GM18870 (cell line): ENCODE measurements at regions not wholly inside any gene's neighbourhood (a gene's known extent, or its start where the extent isn't known, plus 50 kb on each side); places are given as distances from the start of the nearest gene placed in this dataset.
"Not testable (repeated sequence)": the region's sequence is repeated elsewhere in the genome, so short reads cannot be mapped to it uniquely, and the experiment has no call there.

Experiments used
- ATAC-seq: cut with Tn5 transposase; IDR thresholded peaks from one replicate; pipeline ENCODE4 v1.9.1; 2021; ENCODE audit warnings: moderate library complexity; ENCODE audit not compliant: unreplicated experiment

DNA sequence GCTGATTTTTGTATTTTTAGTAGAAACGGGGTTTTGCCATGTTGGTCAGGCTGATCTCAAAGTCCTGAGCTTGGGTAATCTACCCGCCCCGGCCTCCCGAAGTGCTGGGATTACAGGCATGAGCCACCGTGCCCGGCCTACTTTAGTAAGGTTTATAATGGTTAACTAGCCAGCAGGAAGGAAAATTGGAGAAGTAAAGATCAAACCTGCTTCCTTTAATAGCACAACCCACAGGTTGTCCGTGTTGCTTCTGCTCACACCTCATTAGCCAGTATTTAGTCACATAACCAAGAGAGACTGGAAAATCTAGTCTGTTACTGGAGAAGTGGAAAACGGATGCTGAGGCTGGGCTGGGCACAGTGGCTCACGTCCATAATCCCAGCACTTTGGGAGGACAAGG lies 51.9 kb upstream of the TBL1XR1 start:
- ATAC-seq = no peak

DNA sequence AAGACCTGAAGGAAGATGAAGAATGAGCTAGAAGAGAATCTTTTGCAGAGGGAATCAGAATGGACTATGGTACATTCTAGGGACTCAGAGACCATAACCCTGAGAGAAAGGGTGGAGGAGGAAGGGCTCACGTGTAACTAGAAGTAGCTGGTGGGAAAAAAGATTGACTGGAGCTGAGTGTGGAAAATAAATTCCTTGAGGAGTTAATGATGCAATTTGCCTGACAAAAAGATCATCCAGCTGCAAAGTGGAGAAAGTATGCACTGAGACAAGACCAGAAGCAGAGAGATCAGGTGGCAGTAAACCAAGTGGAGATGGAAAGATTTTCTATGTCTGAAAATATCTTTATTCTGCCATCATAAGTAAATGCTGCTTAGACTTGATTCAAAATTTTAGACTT lies 52.9 kb upstream of the TBL1XR1 start:
- no peak for ATAC-seq

DNA sequence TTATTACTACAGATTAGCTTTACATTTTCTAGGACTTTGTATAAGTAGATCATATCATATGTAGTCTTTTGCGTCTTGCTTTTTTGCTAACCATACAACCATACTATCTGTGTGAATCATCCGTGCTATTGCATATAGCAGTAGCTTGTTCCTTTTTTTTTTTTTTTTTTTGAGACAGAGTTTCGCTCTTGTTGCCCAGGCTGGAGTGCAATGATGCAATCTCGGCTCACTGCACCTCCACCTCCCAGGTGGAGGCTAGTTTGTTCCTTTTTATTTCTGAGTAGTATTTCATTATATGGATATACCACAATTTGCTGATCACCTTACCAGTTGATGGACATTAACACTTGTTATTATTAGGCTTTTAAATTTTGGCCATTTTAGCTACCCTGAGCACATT lies 54.5 kb upstream of the TBL1XR1 start:
- peak; percentile 44 for ATAC-seq

GRCh38 chr3:177257006-177257405 lies 59.7 kb upstream of the TBL1XR1 start:
- ATAC-seq = no peak

DNA sequence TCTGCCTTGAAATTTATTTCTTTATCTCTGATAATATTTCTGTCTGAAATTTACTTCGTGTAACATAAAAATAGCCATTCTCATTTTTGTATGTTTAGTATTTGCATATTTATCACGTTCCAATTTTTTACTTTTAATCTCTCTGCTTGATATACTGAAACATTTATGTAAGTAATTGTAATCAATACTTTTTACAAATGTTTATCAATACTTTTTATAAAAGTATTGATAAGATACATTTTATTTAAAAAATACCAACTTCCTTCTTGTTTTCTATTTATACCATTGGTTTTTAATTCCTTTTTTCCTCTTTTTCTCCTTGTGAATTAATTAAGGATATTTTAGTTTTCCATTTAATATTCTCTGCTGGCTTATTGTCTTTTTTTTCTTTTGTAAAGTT lies 60.3 kb upstream of the TBL1XR1 start:
- ATAC-seq = no peak

DNA sequence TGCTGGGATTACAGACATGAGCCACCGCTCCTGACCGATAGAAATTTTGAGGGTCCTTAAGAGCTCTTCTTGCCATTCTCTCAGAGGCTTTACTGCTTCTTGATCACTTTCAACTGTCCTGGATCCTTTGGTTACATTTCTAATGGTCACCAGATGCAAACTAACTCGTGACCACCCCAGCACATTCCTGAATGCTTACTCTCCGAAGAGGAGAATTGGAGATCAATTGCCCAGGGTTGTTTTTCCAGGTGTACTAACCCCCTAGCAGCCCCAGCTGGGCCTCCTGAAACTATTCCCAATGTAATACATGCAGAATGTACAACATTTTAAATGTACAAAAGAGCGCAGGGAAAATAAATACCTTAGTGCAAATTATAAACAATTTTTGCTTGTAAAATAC lies 65.1 kb upstream of the TBL1XR1 start:
- ATAC-seq = no peak

DNA sequence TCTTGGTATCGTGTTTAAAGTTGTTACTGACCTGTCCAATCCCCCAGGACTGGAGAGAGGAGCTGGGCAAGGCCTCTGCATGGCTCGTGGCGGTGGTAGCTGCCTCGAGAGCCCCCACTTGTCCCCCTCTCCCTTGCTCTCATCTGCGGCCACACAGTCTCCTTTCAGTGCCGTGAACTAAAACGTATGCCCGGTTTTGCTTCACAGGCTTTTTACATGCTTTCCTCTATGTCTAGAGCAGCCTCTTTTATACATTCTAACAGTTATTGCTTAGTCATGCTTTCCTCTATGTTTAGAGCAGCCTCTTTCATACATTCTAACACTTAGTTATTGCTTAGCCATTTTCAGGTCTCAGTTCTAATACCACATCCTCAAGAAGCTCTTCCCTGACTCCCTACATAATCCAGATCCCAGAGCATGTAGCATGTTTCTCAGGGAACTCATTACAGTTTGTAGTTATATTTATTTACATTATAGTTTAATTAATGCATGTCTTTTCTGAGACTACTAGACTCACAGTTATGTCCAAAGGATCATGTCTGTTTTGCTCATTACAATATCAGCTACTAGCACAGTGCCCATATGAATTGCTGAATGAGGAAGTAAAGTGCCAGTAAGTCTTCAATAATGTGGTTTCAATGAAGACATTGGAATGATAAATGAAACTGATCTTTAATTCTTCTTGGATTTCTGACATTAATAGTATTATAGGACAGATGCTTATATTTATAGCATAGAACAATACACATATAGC lies 66.5 kb upstream of the TBL1XR1 start:
- peak; percentile 83 for ATAC-seq

DNA sequence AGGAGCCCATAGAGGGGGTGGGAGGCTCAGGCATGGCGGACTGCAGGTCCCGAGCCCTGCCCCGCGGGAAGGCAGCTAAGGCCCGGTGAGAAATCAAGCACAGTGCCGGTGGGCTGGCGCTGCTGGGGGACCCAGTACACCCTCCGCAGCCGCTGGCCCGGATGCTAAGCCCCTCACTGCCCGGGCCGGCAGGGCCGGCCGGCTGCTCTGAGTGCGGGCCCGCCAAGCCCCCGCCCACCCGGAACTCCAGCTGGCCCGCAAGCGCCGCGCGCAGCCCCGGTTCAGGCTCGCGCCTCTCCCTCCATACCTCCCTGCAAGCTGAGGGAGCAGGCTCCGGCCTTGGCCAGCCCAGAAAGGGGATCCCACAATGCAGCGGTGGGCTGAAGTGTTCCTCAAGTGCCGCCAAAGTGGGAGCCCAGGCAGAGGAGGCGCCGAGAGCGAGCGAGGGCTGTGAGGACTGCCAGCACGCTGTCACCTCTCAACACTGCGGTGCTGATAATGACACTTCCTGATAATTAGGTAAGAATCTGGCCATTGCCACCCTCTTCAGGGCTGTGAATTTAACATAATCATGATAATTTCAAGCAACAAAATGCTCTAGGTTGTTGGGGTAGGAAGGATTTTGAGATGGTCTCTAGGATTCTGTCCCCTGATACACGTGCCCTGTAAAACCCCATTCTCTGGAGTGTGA lies 74.7 kb upstream of the TBL1XR1 start:
- not testable (repeated sequence) for ATAC-seq

- no peak for ATAC-seq
Measured at GRCh38 chr3:177278016-177278415, 80.7 kb upstream of the TBL1XR1 start.

GRCh38 chr3:177279118-177279815 lies 82.0 kb upstream of the TBL1XR1 start:
- ATAC-seq = no peak

DNA sequence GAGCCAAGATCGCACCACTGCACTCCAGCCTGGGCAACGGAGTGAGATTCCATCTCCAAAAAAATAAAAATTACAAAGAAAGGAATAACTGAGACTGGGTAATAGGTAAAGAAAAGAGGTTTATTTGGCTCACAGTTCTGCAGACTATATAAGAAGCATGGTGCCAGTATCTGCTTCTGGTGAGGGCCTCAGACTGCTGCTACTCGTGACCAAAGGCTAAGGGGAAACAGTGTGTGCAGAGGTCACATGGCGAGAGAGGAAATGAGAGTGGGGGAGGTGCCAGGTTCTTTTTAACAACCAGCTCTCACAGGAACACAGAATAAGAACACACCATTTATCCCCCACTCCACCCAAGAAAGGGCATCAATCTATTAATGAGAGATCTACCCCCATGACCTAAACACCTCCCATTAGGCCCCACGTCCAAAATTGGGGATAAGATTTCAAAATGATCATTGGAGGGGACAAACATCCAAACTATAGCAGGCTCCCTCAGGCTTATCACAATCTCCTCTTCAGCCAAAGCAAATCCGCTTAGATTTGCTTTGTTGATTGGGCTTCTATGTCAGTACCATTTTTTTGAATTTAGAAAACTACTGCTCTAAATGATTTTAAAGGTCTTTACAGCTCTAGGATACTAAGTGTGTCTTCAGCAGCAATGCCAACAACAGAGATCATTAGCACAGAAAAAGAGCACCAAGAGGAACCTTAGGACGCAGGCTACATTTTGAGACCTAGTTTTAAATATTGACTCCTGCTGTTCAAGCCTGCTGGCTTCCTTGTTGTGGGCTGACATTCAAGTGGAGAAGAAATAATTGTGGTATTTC lies 84.2 kb upstream of the TBL1XR1 start:
- no peak for ATAC-seq

DNA sequence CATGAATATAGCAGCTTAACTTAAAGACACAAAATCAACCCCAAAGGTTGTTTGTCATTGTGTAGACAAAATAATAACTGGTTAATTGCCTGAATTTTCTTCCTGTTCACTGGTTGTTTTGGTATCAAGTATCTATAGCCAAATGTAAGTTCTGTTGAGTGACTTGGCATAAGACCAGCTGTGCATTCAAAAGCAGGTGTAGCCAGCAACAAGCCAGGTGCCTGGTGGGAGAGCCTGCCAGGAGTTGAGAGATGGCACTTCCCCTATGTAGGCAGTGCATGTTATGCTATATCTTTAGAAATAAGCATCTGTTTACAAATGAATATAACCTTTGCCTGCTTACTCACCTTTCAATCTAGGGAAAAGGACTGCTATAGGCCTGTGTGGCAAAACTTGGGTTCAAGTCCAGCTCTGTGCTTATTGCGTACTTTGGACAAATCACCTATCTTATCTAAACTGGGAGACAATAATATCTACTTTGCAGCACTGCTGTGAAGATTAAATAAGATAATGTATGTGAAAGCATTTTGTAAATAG lies 84.9 kb upstream of the TBL1XR1 start:
- no peak for ATAC-seq

- ATAC-seq = no peak
Measured at GRCh38 chr3:177283983-177284382, 86.7 kb upstream of the TBL1XR1 start.

GRCh38 chr3:177284383-177284881 lies 87.2 kb upstream of the TBL1XR1 start:
- no peak for ATAC-seq

- no peak for ATAC-seq
Measured at GRCh38 chr3:177286034-177286433, 88.8 kb upstream of the TBL1XR1 start.

DNA sequence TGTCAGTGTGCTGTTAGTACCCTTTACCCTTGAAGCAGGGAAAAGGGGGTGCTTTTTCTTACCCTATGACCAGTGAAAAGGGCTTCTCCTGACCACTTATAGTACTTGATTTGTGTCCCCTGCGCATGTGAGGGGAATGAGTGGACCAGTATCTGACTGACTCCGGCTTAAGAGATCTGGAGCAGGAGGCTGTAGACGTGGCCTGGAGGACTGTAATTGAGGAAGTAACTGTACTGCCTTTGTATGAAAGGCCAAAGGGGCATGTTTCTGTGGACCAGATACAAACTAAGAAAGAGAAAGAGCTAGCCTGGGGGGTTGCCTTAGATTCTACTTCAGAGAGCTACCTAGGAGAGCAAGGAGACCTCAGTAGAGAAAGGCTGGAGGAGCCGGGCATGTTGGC lies 89.9 kb upstream of the TBL1XR1 start:
- ATAC-seq = no peak

DNA sequence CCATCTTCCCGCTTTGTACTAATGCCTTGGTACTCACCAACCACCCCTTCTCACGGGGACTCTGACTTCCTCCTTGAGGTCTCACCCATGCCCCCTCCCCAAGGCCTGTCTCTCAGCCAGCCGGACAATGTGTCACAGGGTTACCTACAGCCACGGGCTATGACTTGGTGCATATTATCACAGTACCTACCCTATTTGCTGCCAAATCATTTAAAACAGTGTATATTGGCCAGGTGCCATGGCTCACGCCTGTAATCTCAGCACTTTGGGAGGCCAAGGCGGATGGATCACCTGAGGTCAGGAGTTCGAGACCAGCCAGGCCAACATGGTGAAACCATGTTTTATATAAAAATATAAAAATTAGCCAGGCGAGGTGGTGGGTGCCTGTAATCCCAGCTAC lies 93.4 kb upstream of the TBL1XR1 start:
- no peak for ATAC-seq

DNA sequence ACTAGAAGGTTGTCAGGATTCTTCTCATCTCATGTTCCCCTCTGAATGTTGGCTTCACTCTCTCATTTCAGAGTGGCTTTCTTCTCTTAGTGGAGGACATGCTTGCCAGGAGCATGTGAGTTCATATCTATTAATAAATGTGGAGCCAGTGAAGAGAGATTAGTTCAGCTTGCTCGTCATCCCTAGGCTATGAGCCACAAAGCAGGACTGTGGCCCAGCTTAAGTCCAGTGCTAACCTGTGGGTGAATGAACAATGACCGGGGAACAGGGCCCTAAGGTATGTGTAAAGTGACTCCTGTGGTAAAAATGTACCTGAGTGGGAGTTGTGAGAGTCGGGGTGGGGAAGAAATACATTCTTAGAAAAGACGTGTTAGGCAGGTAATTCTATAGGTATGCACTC lies 96.9 kb upstream of the TBL1XR1 start:
- no peak for ATAC-seq

- ATAC-seq = no peak
Measured at GRCh38 chr3:177295116-177295515, 97.8 kb upstream of the TBL1XR1 start.

GRCh38 chr3:177299250-177299649 lies 102.0 kb upstream of the TBL1XR1 start:
- ATAC-seq = no peak
